NCI-H446 (cell line): ENCODE measurements at regions not wholly inside any gene's neighbourhood (a gene's known extent, or its start where the extent isn't known, plus 50 kb on each side); places are given as distances from the start of the nearest gene placed in this dataset.
A peak's percentile ranks its signal among the peaks of the same experiment; 100 is the strongest.

Source experiments
- DNase-seq, 2 experiments: peaks; one replicate each; lab custom pipeline; 2025; lab: John Stamatoyannopoulos, UW

- no peak for DNase-seq
Observed at GRCh38 chr5:63341442-63341841, 620.8 kb downstream of the HTR1A start.

GRCh38 chr5:63323926-63324325 is 638.3 kb downstream of the HTR1A start:
- no peak for DNase-seq

- DNase-seq = no peak
Observed at GRCh38 chr5:63314551-63314950, 647.7 kb downstream of the HTR1A start.

- no peak for DNase-seq
Observed at GRCh38 chr5:63310644-63311043, 651.6 kb downstream of the HTR1A start.

- no peak for DNase-seq
Observed at GRCh38 chr5:63306909-63307308, 655.3 kb downstream of the HTR1A start.

- no peak for DNase-seq
Observed at GRCh38 chr5:63293317-63293716, 668.9 kb downstream of the HTR1A start.

- no peak for DNase-seq
Observed at GRCh38 chr5:63286724-63287123, 675.5 kb downstream of the HTR1A start.

GRCh38 chr5:63263411-63263810 is 684.8 kb downstream of the LRRC70 start:
- no peak for DNase-seq

- peak in 1 of 2 experiments; percentile 30 for DNase-seq
Observed at GRCh38 chr5:63262185-63262981, 683.8 kb downstream of the LRRC70 start.

GRCh38 chr5:63261695-63262094 is 683.1 kb downstream of the LRRC70 start:
- DNase-seq = no peak

- no peak for DNase-seq
Observed at GRCh38 chr5:63255594-63255993, 677.0 kb downstream of the LRRC70 start.

- DNase-seq = no peak
Observed at GRCh38 chr5:63250939-63251338, 672.3 kb downstream of the LRRC70 start.

GRCh38 chr5:63249960-63250359 is 671.3 kb downstream of the LRRC70 start:
- no peak for DNase-seq

- DNase-seq = no peak
Observed at GRCh38 chr5:63247651-63248050, 669.0 kb downstream of the LRRC70 start.

GRCh38 chr5:63245271-63245670 is 666.7 kb downstream of the LRRC70 start:
- no peak for DNase-seq

- DNase-seq = peak in 1 of 2 experiments; percentile 27
Observed at GRCh38 chr5:63240063-63240755, 661.6 kb downstream of the LRRC70 start.

GRCh38 chr5:63233911-63234310 is 655.3 kb downstream of the LRRC70 start:
- no peak for DNase-seq

GRCh38 chr5:63233361-63233760 is 654.7 kb downstream of the LRRC70 start:
- DNase-seq = no peak

GRCh38 chr5:63230754-63231153 is 652.1 kb downstream of the LRRC70 start:
- DNase-seq = no peak

GRCh38 chr5:63228154-63228553 is 649.5 kb downstream of the LRRC70 start:
- DNase-seq = no peak

GRCh38 chr5:63220244-63220643 is 641.6 kb downstream of the LRRC70 start:
- DNase-seq = no peak

- DNase-seq = no peak
Observed at GRCh38 chr5:63217422-63217821, 638.8 kb downstream of the LRRC70 start.

GRCh38 chr5:63213256-63213655 is 634.6 kb downstream of the LRRC70 start:
- no peak for DNase-seq
